ENCODE measurements at regions not wholly inside any gene's neighbourhood (a gene's known extent, or its start where the extent isn't known, plus 50 kb on each side); places are given as distances from the start of the nearest gene placed in this dataset.

DNA sequence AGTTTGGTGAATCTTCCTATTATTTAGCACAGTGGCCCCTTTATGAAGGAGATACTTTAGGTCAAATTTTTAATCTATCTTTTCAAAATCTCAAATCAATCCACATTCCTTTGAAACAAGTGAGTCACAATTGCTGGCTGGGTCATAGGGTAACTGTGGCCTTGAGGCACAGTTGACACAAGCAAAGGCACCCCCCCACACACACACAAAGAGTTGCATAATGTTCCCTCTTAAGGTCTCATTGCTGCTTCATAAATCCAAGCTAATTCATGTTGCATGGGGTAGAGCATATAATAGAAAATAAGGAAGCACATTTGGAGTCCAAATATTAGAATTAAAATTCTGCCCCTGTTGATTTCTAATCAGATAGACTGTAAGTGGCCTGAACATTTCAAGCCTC, 171.5 kb downstream of the DLEU7 start:
- no peak for DNase-seq

DNA sequence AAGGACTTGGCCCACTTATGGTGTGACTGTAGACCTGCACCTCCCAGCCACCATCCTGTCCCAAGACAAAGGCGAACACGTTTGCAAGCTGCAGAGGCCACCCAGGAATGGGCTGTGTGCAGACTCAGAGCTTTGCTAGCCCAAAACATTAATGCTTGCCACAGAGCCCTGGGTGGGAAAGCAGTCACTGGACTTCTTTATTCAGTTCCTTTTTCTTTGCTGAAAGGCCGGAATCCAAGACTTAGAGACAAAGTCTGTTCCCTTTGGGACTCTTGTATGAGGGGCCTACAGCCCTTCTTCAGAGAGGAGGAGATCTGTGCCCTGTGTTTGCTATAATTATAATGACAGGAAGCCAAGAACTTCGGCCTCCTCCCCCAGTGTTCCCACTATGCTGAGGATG, 167.8 kb downstream of the DLEU7 start:
- no peak for DNase-seq

DNA sequence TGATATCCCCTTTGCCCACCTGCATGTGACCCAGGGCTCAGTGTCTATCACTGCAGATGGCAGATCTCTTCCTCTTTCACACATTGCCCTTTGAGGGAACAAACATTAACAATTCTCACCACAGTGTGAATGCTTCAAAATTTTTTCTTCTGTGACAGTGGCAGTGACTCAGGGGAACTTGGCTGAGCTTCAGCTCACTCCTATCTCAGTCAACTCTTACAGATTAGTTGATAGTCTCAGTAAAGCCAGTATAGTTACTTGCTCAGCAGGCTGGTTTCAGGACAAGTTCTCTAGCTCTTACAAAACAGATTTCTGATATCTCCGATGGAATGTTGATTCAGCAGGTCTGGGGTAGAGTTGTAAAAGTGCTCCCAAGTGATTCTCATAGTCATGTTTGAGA, 166.9 kb downstream of the DLEU7 start:
- DNase-seq = no peak

DNA sequence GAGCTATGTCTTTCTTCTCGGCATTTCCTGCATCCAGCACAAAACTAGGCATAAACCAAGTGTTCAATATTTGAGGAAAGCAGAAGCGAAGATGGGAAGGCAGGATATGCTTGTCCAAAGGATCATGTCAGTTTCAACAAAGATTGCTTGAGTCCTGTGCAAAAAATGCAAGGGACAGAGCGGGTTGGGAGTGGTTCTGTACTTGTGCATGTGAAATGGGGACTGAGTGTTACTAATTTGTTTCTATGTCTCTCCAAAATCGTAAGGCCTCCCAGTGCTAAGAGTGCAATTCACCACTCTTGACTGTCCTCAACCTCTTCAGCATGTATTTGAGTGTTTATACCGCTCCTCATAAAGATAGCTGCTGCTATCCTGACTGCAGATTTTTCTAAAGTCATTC, 166.2 kb downstream of the DLEU7 start:
- DNase-seq = peak in 1 of 56 donors; percentile 16

DNA sequence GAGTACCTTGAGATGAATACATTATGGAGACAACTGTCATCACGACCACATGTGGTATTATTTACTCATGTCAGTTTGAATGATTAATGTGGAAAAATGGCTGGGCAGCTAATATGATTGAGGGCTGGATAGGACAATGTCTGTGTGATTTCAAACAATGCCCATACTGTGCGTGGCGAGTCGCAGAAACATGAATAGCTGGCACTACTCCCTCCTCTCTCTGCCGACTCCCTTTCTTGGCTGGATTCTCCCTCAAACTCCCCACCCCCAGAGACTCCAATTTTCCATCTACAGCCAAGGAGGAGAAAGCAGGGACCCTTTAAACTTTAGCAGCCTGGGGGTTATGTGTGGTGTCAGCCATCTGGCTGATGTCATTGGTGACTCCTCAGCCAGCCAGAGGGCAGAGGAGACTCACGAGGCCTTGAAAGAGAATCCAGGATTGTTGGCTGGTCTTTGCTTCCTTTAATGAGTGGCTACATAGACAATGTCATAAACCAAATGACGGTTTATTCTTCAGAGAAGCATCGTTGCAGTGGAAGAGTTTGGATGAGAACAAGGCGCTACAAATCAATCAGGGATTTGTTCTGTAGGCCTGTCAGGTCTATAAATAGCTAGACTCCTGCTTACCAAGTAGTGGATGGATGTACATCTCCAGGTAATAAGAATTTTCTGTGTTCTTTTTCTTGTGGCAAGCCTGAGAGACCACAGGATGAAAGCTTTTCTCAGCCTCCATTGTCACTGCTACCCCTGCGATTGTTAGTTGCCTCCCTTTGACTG, 165.6 kb downstream of the DLEU7 start:
- DNase-seq = peak in 48 of 56 donors; percentile 5 to 86 (median 46)

DNA sequence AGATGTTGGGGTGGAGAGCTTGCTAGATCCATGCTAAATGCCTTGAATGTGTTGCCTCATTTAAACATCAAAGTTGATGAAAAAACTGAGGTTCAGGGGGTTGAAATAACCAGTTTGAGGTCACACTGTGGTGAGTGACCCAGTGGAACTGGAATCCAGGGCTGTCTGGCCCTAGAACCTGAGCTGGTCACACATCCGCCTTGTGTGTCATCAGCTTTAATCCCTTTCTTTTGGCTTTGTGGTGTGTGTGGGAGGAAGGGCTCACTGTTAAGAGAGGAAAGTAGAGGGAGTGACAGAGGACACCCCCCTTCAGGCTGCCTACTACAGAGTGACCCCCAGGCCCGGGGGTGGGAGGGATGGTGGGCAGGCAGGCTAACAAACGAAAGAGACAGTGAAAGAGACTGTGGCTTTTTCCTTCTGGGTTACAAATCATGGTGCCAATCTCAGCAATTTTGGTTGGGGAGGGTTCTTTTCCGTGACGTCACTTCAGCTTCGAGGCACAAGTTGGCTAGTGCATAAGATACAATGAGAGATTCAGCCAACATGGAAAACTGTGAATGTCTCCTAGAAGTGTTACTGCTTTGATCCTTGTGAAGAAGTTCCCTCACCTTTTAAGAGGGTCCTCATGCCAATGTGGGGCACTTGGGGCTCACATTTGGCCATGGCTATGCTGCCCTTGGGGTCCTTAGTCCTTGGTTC, 164.9 kb downstream of the DLEU7 start:
- no peak for DNase-seq

DNA sequence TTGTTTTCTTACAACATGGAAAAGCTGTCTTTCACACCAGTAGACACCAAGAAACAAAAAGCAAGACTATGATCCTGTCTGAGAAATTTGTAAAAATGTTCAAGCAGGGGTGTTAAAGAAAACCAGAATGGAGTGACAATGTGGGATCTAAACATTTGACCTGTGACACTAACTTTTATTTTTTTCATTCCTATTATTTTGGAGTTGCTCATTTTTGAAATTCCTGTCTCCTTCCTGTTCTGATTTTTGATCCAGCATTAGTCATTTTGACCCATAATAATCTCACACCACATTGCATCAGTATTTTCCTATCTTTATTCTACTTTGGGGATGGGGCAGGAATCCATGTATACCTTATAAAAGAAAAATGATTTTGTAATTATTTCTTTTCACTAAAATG, 164.2 kb downstream of the DLEU7 start:
- DNase-seq = no peak

DNA sequence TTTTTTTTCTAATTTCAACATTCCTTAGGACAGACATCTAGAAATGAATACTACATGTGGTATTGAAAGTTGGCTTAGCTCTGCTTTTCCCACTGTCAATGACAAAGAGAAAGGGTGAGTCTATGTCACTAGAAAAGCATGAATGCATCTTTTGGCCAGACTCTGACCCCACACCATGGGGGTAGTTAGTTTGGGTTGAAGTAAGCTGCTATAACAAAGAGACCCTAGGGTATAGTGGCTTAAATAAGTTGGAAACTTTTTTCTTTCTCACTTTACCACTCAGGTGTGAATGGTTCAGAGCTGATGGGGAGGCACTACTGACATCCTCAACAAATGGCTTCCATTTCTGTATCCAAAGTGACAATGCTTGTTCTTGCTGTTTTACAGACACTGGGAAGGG, 161.5 kb downstream of the DLEU7 start:
- no peak for DNase-seq

DNA sequence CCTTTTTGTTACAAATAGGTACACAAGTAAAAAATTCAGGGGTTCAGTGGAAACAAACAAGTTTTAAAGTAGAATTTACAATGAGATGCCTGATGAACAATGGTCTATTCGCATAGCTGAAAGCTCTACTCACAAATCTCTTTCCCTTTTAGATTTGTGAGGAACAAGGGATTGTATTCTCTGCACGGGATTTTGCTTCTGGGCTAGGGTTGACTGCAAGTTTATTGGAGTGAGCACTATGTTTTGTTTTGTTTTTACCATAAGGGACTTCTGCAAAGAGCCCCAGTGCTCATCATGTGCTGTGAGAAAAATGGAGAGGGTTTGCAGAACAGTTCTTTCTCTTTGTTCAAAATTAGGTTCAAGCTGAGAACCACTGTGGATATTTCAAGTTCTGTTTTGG, 160.5 kb downstream of the DLEU7 start:
- peak in 4 of 56 donors; percentile 13 to 37 (median 14) for DNase-seq

DNA sequence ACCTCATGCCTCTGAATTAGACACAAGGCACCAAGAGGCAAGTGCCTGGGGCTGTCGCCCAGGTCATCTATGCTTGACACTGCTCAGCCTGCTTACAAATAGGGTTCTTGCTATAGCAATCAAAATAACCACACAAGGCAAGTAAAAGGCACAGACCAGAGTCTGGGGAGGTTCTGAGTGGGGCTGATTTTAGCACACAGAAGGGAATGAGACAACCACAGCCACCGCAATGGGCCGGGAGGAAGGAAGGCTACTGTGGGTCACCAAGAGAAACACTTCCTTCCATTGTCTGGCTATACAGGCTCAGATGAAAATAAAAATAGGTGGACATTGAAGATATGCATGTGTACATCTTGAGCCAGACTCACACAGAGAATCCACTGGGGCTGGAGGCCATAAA, 159.1 kb downstream of the DLEU7 start:
- peak in 25 of 56 donors; percentile 8 to 60 (median 20) for DNase-seq

DNA sequence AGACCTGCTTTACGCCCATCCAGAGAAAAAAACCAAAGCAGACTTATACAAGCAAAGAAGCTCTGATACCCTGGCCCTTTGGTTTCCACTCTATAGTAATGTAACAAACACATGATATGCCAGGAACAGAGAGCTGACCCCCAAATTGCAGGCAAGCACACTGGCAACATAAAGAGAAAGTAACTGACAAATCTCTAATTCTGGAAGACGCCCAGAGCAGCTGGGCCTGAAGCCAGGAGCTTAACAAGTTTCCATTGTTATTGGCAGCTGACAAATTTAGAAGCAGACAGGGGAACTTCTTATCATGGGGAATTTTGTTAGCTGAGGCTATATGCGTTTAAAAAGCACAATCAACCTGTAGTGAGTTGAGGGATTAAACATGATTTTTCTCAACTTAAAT, 158.0 kb downstream of the DLEU7 start:
- DNase-seq = peak in 52 of 56 donors; percentile 8 to 94 (median 60)

DNA sequence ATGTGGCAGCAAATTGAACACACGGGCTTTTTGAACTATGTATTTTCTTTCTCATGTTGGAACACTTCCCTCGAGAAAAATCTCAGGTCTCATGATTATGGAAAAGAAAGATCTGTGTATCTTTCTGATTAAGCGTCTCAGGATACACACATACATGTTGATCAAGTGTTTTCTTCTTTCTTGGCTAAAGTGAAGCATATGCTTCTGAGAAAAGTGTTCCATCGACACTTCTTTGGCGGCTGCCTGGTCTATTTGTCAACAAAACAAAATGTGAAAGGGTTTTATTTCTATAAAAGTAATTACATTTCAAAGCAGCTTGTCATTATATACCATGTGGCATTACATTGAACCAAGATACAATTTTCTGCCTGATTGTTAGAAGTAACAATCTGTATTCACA, 157.5 kb downstream of the DLEU7 start:
- DNase-seq = no peak

DNA sequence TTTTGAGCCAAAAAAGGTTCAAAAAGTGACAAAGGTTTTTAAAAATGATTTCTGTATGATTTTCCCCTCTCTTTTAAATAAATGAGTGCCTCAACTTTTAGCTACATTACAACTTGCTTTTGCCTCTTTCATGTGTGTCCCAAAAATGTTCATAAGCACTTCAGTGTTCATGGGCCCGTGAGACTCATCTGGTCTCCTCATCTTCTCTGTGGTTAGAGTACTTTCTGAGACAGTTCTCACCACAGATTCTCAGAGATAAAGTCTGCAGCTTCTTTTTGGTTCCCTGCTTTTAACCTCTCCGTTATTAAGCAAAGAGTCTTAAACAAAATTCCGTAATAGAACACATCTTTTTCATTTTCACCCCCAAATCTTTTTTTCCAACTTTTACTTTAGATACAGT, 156.9 kb downstream of the DLEU7 start:
- DNase-seq = no peak

DNA sequence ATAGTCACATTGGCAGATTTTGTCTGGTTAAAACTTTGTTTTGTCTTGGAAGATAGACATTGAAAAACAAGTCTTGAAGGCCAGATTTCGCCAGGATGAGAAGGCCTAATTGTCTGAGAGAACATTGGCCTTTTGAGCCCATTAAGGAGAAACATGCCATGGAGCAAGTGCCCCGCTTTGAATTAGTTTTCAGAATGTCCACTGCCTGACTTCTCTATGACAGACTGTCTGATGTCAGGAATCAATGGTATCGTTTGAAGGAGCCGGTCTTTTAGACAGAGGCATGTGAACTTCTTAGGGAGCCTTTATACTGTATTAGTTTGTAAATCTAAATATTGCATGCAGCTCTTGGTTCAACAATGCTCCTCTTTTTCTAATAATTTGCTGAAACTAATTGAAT, 155.9 kb downstream of the DLEU7 start:
- no peak for DNase-seq

DNA sequence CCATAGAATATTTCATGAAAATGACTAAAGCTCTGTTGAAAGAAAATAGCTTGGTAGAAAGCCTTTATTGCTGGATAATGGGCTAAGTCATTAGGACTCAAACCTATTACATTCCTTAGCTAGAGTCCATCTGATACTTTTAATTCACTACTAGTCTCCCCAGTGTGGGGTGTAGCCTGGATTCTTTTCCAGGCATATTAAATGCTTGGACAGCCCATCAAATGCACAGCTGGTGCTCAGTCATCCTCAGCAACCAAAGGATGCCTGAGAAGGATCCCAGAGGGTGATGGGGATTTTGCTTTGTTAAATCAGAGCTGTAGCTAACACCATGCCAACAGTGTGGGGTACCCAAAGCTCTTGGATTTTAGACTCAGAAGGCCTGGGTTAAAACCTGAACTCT, 153.5 kb downstream of the DLEU7 start:
- DNase-seq = no peak

DNA sequence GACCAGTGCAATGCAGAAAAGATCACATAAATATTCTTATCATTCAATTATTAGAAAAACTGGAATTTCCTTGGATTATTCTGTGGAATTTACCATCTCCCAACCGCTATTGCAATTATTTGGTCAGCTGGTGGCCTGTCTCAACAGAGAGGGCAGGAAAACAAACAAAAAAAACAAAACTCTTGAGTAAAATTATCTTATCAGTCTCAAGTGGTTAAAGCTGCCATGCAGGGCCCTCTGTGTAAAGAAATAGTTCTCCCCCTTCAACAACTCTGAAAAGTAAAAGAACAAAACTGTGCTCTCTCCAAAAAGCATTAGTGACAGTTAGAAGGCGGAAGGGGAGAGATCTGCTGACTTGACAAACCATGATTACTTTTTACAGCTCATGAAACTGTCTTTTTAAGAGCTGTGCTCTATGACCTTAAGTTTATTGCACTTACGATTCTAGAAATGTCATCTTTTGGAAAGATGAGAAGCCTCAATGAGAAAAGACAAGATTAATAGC, 152.3 kb downstream of the DLEU7 start:
- no peak for DNase-seq

DNA sequence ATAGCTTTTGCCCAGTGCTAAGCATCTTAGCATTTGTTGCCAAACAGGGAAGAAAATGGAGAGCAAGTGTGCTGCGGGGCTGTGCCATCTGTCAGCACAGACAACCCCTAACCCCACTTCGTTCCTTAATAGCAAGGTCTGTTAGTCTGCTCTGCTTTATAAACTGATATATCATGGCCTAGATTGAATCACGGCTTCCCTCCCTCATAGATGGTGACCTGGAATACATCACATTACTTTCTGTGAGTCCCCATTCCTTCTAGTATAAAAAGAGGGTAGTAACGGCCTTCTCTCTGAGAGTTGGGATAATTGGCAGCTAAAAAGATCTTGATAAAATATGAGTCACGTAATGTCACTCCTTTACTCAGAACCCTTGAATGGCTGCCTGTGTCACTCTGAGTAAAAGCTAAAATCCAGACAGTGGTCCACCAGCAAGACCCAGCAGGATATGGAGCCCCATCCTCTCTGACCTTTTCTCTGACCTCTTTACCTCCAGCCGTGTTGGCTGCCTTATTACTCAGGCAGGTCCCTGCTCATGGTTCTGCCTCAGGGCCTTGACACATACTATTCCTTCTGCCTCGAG, 151.7 kb downstream of the DLEU7 start:
- DNase-seq = no peak

DNA sequence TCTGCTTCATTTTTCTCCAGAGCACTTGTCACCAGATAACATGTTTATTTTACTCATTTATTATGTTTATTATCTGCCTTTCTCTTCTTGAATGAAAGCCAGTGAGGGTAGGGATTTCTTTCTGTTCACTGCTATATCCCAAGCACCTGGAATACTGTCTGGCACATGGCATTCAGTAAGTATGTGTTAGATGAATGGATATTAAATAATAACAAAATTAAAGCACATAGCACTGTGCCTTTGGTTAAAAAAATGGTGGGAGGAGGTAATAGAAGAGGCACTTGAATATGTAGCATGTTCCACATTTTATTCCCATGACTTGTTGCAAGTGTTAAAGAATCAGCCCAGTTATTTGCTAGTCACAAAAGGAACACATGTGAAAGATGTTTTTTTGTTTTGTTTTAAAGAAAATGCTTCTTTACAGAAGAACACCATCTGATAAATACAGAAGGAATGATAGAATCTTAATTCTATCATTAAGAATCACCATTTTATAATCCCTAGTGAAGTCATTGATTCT, 151.0 kb downstream of the DLEU7 start:
- no peak for DNase-seq

DNA sequence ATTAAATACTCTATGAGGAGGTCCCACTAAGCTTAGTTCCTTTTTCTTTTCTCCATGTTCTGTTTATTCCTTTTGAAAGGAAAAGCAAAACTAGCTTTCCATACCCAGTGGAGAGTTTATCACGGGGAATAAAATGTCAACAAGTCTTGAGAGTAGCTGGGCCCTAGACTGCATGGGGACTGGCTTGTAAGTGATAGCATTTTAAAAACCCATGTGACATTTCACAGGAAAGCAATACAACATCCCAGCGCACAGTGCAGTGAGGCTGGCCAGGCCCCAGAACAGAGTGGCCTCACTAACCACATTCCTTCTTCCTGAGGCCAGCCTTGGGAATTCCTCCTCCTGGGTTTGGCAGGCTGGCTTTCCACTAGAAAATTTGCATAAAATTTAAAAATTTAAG, 149.8 kb downstream of the DLEU7 start:
- peak in 2 of 56 donors; percentile 18 to 19 for DNase-seq

DNA sequence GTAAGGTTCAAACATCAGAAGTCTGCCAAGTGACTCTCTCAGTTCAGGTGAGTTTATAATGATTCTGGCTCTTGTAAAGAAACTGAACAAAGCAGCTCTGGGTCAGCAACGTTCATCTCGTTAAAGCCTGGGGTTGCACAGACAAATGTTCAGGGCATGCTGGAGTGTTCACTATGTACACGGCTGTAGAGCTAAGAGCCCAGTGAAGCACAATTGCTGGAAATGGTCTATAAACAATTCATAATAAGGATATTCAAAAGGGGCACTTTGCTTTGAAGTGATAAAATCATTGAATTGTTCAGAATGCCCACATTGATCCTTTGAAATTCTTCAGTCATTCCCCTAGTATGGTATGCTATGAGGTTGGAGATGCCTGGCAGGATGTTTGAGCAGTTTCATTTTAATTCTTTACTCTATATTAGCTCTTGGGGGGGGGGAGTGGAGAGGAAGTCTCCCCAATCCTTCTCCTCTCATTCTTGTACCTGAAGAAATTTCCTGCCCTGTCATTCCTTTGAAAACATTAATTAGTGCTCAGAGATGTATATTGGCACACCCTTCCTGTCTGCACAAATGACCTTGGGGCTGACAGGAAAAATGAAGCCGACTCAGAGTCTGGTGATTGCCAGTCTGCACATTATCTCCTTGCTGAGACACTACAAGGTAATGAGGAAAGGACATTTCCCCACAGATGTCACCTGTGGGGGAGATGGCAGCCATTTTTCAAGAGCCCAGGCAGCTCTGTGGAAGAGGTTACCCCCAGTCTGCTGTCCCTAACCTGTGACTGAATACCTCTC, 145.5 kb downstream of the DLEU7 start:
- no peak for DNase-seq
